NCI-H446 (cell line): ENCODE measurements at regions not wholly inside any gene's neighbourhood (a gene's known extent, or its start where the extent isn't known, plus 50 kb on each side); places are given as distances from the start of the nearest gene placed in this dataset.
"Not testable (repeated sequence)": the region's sequence is repeated elsewhere in the genome, so short reads cannot be mapped to it uniquely, and the experiment has no call there.

Experiments used
- DNase-seq, 2 experiments: peaks; one replicate each; lab custom pipeline; 2025; lab: John Stamatoyannopoulos, UW

DNA sequence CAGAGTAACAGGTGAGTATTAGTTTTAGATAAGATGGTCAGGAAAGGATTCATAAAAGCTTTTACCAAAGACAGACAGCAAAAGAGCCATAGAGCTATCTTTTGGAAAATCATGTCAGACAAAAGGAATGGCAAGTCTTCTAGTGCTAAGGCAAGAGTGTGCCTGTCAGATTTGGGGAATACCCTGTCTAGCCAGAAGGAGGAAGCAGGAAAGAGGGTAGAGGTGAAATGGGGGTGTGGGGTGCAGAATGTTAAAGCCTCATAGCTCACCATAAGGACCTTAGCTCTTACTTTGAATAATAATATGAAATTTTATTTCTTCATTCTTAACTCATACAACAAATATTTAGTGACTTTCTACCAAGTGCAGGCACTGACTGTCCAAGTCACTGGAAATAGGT lies 512.1 kb upstream of the ROBO2 start:
- DNase-seq = no peak

DNA sequence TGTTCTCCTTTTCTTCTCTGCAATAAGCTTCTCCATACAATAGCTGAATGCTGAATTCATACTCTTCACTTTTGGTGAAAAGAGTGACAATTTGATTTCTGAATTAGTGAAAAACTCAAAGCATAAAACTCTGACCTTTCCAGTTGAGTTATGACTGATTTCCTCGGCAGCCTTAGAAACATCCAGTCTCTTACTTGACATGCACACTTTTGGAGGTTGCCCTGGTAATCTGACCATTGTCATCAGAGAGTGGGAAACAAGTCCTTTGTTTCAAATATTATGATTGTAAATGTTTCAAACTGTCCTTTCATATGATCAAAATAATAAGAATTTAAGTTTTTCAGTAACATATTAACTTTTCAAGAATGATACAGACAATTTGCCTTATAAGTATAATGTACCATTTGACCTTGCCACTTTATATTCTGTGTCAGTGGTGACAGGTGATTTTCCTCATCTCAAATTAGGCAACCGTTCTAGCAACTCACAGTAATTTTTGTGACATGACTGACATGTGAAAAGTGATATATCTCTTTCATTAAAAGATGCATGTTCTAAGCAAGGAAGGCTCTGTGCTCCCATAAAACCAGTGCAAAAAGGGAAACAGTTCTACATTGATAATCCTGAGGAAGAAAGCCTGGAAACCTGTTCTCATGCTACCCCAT lies 507.6 kb upstream of the ROBO2 start:
- no peak for DNase-seq

DNA sequence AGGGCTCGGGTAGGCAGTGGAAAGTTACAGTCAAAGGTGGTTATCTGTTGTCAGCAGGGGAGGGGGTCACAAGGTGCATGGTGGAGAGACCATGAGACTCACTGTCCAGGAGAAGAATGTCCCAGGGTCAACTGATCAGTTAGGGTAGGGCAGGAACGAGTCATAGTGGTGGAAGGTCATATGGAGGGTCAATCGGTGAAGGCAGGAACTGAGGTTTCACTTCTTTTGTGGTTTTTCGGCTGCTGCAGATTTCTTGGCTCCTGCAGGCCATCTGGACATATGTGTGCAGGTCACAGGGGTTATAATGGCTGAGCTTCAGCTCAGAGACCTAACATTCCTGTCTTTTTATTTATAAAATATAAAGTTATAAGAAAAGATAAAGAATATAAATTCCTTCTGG lies 506.2 kb upstream of the ROBO2 start:
- DNase-seq = not testable (repeated sequence)

- not testable (repeated sequence) for DNase-seq
Observed at GRCh38 chr3:76537857-76538256, 502.0 kb upstream of the ROBO2 start.

- no peak for DNase-seq
Observed at GRCh38 chr3:76547674-76548073, 492.2 kb upstream of the ROBO2 start.

DNA sequence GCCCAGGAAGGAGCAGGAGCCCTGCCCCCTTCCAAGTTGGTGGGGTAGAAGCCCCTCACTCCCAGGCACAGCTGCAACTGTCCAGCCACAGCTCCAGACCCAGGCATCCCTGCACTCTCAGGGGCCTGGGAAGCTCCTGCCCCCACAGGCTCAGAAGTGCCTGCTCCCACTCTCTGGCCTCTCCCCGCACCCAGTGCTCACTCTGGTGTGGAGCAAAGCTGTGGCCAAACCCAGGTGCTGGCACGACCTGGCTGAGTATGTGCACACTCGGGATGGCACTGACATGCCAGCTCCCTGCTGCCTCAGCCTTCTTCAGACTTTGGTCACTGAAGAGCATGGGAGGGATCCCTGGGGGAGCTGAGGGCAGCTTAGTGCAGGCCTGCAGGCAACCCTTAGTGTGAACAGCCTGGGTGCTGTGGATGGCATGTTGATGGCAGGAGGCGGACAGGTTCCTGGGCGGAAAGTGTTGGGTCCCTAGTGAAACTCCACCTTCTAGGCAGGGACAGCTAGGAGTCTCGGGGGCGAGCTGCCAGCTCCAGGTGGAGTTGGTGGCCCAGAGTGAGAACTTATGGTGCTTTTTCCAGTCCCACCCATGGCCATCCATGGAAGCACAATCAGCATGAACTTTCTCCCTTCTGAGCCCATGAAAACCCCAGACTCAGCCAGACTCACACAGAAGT lies 489.2 kb upstream of the ROBO2 start:
- DNase-seq = no peak

DNA sequence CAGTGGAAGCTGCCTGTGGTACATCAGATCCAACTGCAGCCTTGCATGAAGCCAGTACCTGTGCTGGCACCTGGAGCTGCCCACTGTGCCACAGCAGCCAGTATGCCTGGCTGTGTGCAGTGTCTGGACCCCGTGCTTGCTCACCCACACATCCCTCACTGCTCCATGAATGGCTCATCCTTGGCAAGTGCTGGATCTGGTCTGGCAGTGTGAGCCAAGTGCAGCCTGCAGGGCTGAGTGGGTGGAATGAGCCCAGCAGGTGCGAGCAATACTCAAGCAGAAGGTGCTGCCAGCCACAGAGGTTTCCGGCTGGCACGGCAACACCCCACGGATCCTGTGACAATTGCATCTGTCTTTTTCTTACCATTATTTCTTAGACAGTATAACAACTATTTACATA lies 488.2 kb upstream of the ROBO2 start:
- DNase-seq = no peak

DNA sequence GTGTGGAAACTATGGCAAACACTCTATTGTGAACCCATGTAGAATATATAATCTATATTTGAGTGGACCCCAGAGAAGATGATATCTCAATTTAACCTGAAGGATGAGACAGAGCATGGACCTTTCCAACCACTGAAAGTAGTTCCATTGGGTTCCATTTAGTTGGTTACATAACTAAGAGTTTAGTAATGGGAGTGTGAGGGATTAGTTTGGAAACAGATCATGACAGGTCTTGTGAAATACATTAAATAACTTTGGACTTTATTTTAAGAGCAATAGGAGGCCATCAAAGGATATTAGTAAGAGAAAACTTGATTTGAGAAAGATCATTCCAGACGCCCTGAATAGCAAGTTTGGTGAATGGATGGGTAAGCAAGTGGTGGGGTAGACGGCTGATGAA lies 487.2 kb upstream of the ROBO2 start:
- no peak for DNase-seq

GRCh38 chr3:76554707-76555106 lies 485.2 kb upstream of the ROBO2 start:
- DNase-seq = no peak

DNA sequence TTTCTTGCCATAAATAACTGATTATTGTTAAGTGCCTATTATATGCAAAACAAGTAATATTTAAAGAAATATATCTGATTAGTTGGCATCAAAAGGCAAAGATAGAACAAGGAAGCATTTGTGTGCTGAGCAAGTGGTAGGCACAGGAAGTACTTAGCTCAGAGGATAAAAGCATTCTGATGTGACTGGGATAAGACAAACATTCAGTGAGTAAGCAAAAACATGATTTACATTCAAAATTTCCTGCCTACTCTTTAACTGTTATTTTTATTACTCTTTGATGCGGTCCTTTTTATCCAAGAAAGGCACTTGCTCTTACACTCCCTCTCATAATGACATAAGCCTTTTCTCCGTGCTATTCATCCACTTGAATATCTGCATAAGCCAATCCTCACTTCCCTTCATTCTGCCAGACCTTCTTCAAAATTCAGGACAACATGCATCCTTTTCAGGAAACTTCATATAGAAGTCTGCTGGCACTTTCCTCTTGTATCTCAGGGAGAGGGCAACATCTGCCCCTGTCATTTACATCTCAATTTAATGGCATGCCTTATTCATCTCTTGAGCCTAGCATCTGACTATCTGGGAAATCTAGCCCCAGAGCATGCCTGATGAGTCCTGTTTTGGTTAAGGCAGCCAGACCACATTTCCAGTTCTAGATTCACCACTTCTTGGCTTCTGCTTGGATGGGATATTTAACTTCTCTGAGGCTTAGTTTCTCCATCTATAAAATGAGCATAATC lies 478.2 kb upstream of the ROBO2 start:
- no peak for DNase-seq

GRCh38 chr3:76565496-76566210 lies 474.2 kb upstream of the ROBO2 start:
- DNase-seq = no peak

- DNase-seq = no peak
Observed at GRCh38 chr3:76566211-76566534, 473.7 kb upstream of the ROBO2 start.

DNA sequence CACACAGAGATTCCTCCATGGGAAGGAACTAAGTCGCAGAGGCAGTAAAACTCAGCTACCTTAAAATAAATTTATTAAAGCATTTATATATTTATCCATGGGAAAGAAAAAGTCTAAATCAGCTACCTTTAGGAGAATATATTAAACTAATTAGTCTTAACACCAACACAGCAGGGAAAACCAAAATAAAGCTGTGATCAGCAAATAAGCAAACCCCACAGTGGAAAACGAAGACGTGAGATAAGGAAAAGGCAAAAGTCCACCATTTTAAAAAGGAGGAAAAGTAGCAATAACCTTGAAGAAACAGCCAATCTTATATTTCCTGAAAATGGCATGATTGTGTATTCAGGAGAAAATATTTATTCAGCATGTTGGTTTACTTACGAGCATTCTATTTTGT lies 473.0 kb upstream of the ROBO2 start:
- no peak for DNase-seq

DNA sequence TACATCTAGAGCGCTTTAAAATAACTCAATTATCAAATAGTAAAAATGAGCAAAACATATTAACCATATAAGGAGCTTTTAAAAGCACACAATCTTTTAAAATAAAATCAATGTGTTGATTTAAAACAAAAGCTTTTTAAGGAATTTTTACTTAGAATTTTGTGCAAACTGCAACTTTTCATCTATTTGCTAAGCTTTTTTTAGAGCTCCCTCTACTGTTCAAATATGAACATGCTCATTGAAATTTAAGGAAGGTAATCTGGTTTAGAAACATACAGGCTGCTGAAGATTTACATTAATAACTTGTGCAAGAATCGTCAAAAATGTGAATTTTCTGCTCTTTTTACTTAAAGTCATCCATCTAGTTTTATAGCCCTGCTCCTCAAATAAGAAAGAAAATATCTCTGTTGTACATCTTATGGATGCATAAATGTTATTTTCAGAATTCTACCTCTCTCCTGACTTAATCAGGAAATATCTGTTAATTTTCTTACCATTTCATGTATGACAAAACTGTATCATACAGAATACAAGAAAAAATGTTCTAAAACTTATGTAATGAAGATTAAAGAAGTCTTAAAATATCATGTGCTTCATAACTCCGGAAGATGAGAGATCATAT lies 469.4 kb upstream of the ROBO2 start:
- peak in 1 of 2 experiments; percentile 11 for DNase-seq

GRCh38 chr3:76576201-76576600 lies 463.7 kb upstream of the ROBO2 start:
- no peak for DNase-seq

DNA sequence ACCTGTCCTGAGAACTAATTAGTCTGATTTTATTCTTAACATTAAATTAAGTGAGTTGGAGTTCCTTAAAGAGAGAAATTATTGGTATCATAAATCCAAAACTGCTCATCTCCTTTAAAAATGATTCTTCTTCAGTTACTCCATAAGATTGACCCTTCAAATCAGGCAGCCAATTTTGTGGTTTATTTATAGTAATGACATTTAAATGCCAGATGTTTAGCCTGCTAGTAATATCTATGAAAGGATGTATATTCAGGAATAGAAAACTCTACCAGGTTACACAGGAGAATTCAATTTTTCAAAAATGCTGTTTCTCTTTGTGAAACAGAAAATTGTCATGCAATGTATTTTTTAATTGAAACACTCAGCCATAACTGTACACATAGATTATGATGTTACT lies 457.8 kb upstream of the ROBO2 start:
- DNase-seq = no peak

DNA sequence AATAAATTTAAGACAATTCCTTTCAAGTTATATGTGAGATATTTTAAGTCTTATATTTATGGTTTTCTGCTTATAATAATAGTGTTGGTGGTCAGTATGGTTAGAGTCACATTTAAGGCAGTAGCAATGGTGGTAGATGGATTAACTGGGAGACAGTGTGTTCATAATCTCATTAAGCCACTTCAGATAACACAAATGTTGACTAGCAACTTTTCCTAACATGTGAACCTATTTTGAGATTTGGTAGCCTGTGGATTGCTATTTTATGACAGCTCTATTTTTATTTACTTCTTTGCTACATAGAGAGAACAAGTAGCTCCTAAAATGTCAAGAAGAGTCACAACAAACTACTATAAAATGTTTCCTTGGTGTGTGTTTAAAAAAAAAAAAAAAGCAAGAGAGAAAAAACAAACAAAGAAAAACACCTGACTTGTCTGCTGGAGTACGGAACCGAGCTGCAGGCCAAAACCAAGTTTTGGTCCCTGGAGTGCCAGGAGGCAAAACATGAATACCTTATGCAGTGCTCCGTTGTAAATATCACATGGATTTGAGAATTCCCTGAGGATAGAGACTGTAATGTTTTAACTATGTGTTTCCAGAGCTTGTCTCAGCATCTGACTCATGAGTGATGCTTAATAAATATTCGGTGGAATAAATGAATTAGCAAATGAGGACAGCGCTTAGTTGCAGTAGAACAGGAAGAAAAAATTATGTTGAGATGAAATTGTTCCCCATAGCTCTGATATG lies 457.1 kb upstream of the ROBO2 start:
- DNase-seq = no peak

- peak in 1 of 2 experiments; percentile 18 for DNase-seq
Observed at GRCh38 chr3:76585794-76586392, 454.0 kb upstream of the ROBO2 start.

GRCh38 chr3:76586471-76586870 lies 453.4 kb upstream of the ROBO2 start:
- no peak for DNase-seq

GRCh38 chr3:76610150-76610549 lies 429.7 kb upstream of the ROBO2 start:
- DNase-seq = no peak

DNA sequence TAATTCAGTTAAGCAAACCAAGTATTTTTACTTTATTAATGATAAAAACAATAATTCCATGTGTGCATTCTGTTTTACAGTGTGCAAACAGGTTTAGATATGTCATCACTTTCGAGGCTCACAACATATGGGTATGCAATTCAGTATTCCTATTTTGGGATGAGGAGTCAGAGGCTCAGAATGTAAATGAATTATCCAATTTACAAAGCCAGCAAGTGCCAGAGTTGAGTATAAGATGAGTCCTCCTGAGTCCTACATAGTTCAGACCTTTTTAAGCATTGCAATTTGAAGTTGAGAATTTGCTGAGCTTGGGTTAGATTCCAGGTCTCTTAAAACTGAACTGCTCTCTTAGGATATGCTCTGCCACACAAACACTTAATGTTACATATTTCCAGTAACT lies 424.2 kb upstream of the ROBO2 start:
- no peak for DNase-seq
